Naive thymus-derived CD8-positive, alpha-beta T cell (primary cell): ENCODE measurements at regions not wholly inside any gene's neighbourhood (a gene's known extent, or its start where the extent isn't known, plus 50 kb on each side); places are given as distances from the start of the nearest gene placed in this dataset.

Experiments
- ATAC-seq, 2 donors: fragments of 150-1000 bp; cut with Tn5 transposase in 1 of 2; sonication (Bioruptor Pico), chemical (Tn5 transposase) in 1 of 2; 1 replicate in 1 of 2; 2 replicates in 1 of 2; pipeline ENCODE4 v1.10.0; 2021; ENCODE audit warnings: mild to moderate bottlenecking in 2 of 2, moderate library complexity in 2 of 2
- POLR2A ChIA-PET: fragments of 350-600 bp; sonication (Branson Sonifier 250); formaldehyde crosslinking; loops from one replicate; lab custom pipeline; 2021; ENCODE audit warnings: antibody characterized with exemption; lab: Charles Lee
- DNase-seq, 10 donors: peaks; one replicate each; pipeline versions ENCODE4 v3.0.0 to v3.0.0-alpha.2; 2020 to 2022
- H3K27ac Mint-ChIP-seq, 10 donors: one replicate each; pipeline ENCODE4 v1.8.0; 2020 to 2022; ENCODE audit warnings: mild to moderate bottlenecking in 10 of 10, mixed read lengths in 10 of 10, moderate library complexity in 4 of 10, inconsistent platforms in 1 of 10
- H3K27me3 Mint-ChIP-seq, 5 donors: one replicate each; pipeline ENCODE4 v1.8.0; 2021 to 2022; ENCODE audit warnings: mixed read lengths in 5 of 5
- H3K36me3 Mint-ChIP-seq, 3 donors: one replicate each; pipeline ENCODE4 v1.8.0; 2020 to 2022; ENCODE audit warnings: mixed read lengths in 3 of 3, mild to moderate bottlenecking in 2 of 3, inconsistent platforms in 1 of 3
- H3K4me1 Mint-ChIP-seq, 4 donors: one replicate each; pipeline ENCODE4 v1.8.0; 2021 to 2022; ENCODE audit warnings: mixed read lengths in 4 of 4
- H3K4me3 Mint-ChIP-seq, 10 donors: one replicate each; pipeline ENCODE4 v1.8.0; 2020 to 2022; ENCODE audit warnings: mild to moderate bottlenecking in 10 of 10, mixed read lengths in 10 of 10, moderate library complexity in 6 of 10, inconsistent platforms in 1 of 10
- H3K9me3 Mint-ChIP-seq, 9 donors: one replicate each; pipeline ENCODE4 v1.8.0; 2020 to 2022; ENCODE audit warnings: mixed read lengths in 9 of 9, mild to moderate bottlenecking in 3 of 9, inconsistent platforms in 1 of 9, moderate library complexity in 1 of 9

- H3K9me3 Mint-ChIP-seq = no peaks in the 10 kb centered on the region
- H3K27me3 Mint-ChIP-seq = peaks cover 2 to 20% (median 6%) of the 10 kb centered on the region in 5 donors
- peaks cover 0 to 3% (median 0%) of the 10 kb centered on the region in 3 donors for H3K36me3 Mint-ChIP-seq
- ATAC-seq (peak in 1 of 2 donors; percentile 62), DNase-seq (peak in 3 of 10 donors; percentile 12 to 31 (median 27))
- peak overlapping the region in 6 of 10 donors; percentile 2 to 34 (median 15) for H3K4me3 Mint-ChIP-seq
- H3K4me1 Mint-ChIP-seq = peaks cover 26 to 38% (median 29%) of the 10 kb centered on the region in 4 donors
- peak overlapping the region in 2 of 10 donors; percentile 22 to 27 for H3K27ac Mint-ChIP-seq
- POLR2A ChIA-PET = no interaction called here
Observed at GRCh38 chr2:12816379-12817306, 99.9 kb downstream of the TRIB2 start.

- Mint-ChIP-seq H3K27ac (no peak overlapping the region), H3K27me3 (peaks cover 5 to 28% (median 10%) of the 10 kb centered on the region in 5 donors), H3K4me1 (peaks cover 26 to 38% (median 30%) of the 10 kb centered on the region in 4 donors), H3K9me3 (no peaks in the 10 kb centered on the region), H3K4me3 (peak overlapping the region in 2 of 10 donors; percentile 5 to 52), H3K36me3 (peaks cover 0 to 3% (median 0%) of the 10 kb centered on the region in 3 donors)
- DNase-seq = no peak
- ATAC-seq = no peak
- POLR2A ChIA-PET = no interaction called here
Observed at GRCh38 chr2:12817870-12818269, 101.1 kb downstream of the TRIB2 start.

- H3K9me3 Mint-ChIP-seq = no peaks in the 10 kb centered on the region
- peaks cover 5 to 32% (median 12%) of the 10 kb centered on the region in 5 donors for H3K27me3 Mint-ChIP-seq
- H3K27ac Mint-ChIP-seq = no peak overlapping the region
- POLR2A ChIA-PET = no interaction called here
- H3K4me3 Mint-ChIP-seq = peak overlapping the region in 2 of 10 donors; percentile 5 to 35
- H3K4me1 Mint-ChIP-seq = peaks cover 26 to 38% (median 30%) of the 10 kb centered on the region in 4 donors
- peaks cover 0 to 3% (median 0%) of the 10 kb centered on the region in 3 donors for H3K36me3 Mint-ChIP-seq
- no peak for DNase-seq
- ATAC-seq = no peak
Observed at GRCh38 chr2:12818416-12819102, 101.8 kb downstream of the TRIB2 start.

- no peak for DNase-seq
- H3K4me3 Mint-ChIP-seq = peak overlapping the region in 2 of 10 donors; percentile 5 to 35
- H3K27ac Mint-ChIP-seq = peak overlapping the region in 1 of 10 donors; percentile 75
- ATAC-seq = no peak
- POLR2A ChIA-PET = no interaction called here
- H3K36me3 Mint-ChIP-seq = peaks cover 0 to 3% (median 0%) of the 10 kb centered on the region in 3 donors
- no peaks in the 10 kb centered on the region for H3K9me3 Mint-ChIP-seq
- peaks cover 8 to 37% (median 12%) of the 10 kb centered on the region in 5 donors for H3K27me3 Mint-ChIP-seq
- peaks cover 26 to 38% (median 30%) of the 10 kb centered on the region in 4 donors for H3K4me1 Mint-ChIP-seq
Observed at GRCh38 chr2:12819103-12819475, 102.4 kb downstream of the TRIB2 start.

GRCh38 chr2:12819721-12820120 is 103.0 kb downstream of the TRIB2 start:
- no peak for ATAC-seq
- Mint-ChIP-seq H3K4me1 (peaks cover 26 to 38% (median 30%) of the 10 kb centered on the region in 4 donors), H3K4me3 (peak overlapping the region in 1 of 10 donors; percentile 35)

GRCh38 chr2:12821656-12822055 is 104.9 kb downstream of the TRIB2 start:
- POLR2A ChIA-PET = no interaction called here
- no peak overlapping the region for H3K27ac Mint-ChIP-seq

More at GRCh38 chr2:12819721-12820120, 103.0 kb downstream of the TRIB2 start:
- Mint-ChIP-seq H3K27me3 (peaks cover 8 to 40% (median 12%) of the 10 kb centered on the region in 5 donors), H3K9me3 (no peaks in the 10 kb centered on the region), H3K27ac (peak overlapping the region in 1 of 10 donors; percentile 75), H3K36me3 (peaks cover 0 to 3% (median 0%) of the 10 kb centered on the region in 3 donors)
- POLR2A ChIA-PET = no interaction called here
- no peak for DNase-seq

DNA sequence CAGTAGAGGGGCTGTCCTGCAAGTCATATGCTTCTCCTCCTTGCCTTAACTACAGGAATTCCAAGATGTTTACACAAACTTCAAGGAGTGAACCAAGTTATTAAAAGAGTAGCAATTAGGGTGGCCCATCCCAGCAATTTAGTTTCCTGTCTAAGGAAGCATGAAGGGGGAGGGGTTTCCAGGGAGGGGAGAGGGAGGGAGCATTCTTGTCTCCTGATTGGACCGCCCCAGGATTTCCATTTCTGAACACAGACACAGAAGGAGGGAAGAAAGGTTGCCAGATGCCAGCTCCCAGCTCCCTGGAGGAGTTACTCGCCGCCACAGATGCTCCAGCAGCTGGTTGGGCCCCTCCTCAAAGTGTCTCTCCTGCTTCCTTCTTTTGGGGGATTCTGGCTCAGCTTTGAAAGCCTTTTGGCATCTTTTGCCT is 107.6 kb downstream of the TRIB2 start:
- DNase-seq (no peak), ATAC-seq (no peak)
- peaks cover 9 to 27% (median 11%) of the 10 kb centered on the region in 5 donors for H3K27me3 Mint-ChIP-seq
- no peaks in the 10 kb centered on the region for H3K9me3 Mint-ChIP-seq
- H3K27ac Mint-ChIP-seq = peak overlapping the region in 1 of 10 donors; percentile 60
- no peak overlapping the region for H3K4me3 Mint-ChIP-seq
- POLR2A ChIA-PET = no interaction called here
- no peaks in the 10 kb centered on the region for H3K36me3 Mint-ChIP-seq
- H3K4me1 Mint-ChIP-seq = peaks cover 6 to 7% (median 7%) of the 10 kb centered on the region in 4 donors

More at GRCh38 chr2:12821656-12822055, 104.9 kb downstream of the TRIB2 start:
- Mint-ChIP-seq H3K4me1 (peaks cover 21 to 25% (median 24%) of the 10 kb centered on the region in 4 donors), H3K36me3 (peaks cover 0 to 3% (median 0%) of the 10 kb centered on the region in 3 donors), H3K4me3 (no peak overlapping the region), H3K9me3 (no peaks in the 10 kb centered on the region), H3K27me3 (peaks cover 9 to 40% (median 12%) of the 10 kb centered on the region in 5 donors)
- ATAC-seq (no peak), DNase-seq (no peak)

DNA sequence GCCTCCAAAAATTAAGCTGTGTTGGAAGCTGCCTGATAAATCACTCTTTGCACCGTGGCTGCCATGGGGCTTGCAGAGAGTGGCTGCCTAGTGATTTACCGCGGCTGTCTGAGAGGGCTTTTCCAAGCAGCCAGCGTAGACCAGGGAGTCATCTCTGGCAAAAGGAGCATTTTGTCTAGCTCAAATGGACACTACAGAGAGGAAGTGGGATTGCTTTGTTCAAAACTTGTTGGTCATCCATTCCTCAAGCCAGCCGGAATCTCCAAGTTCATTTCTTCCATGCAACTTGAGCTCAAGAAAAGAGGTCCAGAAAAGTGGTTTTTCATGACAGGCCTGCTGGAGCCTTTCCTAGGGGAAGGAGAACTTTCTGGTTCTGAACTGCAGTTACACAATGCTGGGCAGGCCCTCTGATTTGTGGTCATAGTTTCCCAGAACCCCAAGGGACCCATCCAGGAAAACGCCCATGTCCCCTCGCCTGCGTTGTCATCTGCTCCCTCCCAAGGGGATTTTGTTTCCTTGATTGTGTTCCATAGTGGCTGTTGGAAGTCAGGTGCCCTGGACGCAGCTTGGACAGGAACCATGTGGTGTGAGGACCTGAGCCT is 108.1 kb downstream of the TRIB2 start:
- Mint-ChIP-seq H3K27ac (no peak overlapping the region), H3K27me3 (peaks cover 9 to 27% (median 11%) of the 10 kb centered on the region in 5 donors), H3K36me3 (no peaks in the 10 kb centered on the region), H3K4me1 (peaks cover 2% of the 10 kb centered on the region in 4 donors), H3K9me3 (no peaks in the 10 kb centered on the region), H3K4me3 (no peak overlapping the region)
- ATAC-seq (no peak), DNase-seq (no peak)
- POLR2A ChIA-PET = interaction anchor here (0.7 kb wide), 1 partner anchor 719 kb away, joined by 3 read pairs; no protein-coding TSS in a partner anchor

DNA sequence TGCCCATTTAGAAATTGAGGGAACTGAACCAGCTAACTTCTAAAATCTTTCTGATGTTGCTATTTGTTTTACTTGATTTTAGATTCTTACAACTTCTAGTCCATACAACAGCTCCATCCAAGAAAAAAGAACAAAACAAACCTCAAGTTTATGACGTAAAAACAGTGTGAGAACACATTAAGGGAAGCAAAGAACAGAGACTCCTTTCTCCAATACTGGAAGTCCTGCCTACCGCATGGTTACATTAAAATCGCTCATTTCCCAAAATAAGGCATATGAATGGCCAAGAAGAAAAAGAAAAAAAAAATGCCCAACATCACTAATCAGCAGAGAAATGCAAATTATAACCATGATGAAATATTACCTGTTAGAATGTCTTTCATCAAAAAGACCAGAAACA is 110.0 kb downstream of the TRIB2 start:
- DNase-seq = no peak
- H3K36me3 Mint-ChIP-seq = no peaks in the 10 kb centered on the region
- no peak overlapping the region for H3K4me3 Mint-ChIP-seq
- ATAC-seq = no peak
- POLR2A ChIA-PET = interaction anchor here (0.6 kb wide), 1 partner anchor 122 kb away, joined by 3 read pairs; no protein-coding TSS in a partner anchor
- peaks cover 0 to under 1% (median 0%) of the 10 kb centered on the region in 4 donors for H3K4me1 Mint-ChIP-seq
- no peak overlapping the region for H3K27ac Mint-ChIP-seq
- no peaks in the 10 kb centered on the region for H3K9me3 Mint-ChIP-seq
- H3K27me3 Mint-ChIP-seq = peaks cover 5 to 23% (median 7%) of the 10 kb centered on the region in 5 donors

DNA sequence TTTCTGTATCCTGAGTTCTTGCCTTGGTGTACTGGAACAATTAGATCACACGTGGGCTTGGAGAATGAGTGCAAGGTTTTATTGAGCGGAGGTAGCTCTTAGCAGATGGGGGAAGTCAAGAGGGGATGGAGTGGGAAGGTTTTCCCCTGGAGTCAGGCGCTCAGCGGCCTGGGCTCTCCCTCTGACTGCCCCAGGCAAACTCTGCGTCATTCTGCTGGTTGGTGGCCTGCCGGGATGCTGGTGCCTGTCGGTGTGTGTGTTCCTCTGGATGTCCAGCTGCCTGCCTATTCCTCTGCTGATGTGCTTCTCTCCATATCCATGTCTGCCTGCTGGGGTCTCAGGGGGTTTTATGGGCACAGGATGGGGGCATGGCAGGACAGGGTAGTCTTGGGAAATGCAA is 111.0 kb downstream of the TRIB2 start:
- no peaks in the 10 kb centered on the region for H3K9me3 Mint-ChIP-seq
- H3K4me3 Mint-ChIP-seq = no peak overlapping the region
- peaks cover 4 to 26% (median 7%) of the 10 kb centered on the region in 5 donors for H3K27me3 Mint-ChIP-seq
- H3K4me1 Mint-ChIP-seq = no peaks in the 10 kb centered on the region
- no peak overlapping the region for H3K27ac Mint-ChIP-seq
- POLR2A ChIA-PET = no interaction called here
- H3K36me3 Mint-ChIP-seq = no peaks in the 10 kb centered on the region
- DNase-seq (no peak), ATAC-seq (no peak)

GRCh38 chr2:12828980-12829379 is 112.2 kb downstream of the TRIB2 start:
- H3K27me3 Mint-ChIP-seq = peaks cover 2 to 25% (median 8%) of the 10 kb centered on the region in 5 donors
- DNase-seq (no peak), ATAC-seq (no peak)
- H3K9me3 Mint-ChIP-seq = no peaks in the 10 kb centered on the region
- H3K27ac Mint-ChIP-seq = no peak overlapping the region
- H3K4me3 Mint-ChIP-seq = no peak overlapping the region
- no peaks in the 10 kb centered on the region for H3K4me1 Mint-ChIP-seq
- H3K36me3 Mint-ChIP-seq = no peaks in the 10 kb centered on the region
- POLR2A ChIA-PET = no interaction called here

DNA sequence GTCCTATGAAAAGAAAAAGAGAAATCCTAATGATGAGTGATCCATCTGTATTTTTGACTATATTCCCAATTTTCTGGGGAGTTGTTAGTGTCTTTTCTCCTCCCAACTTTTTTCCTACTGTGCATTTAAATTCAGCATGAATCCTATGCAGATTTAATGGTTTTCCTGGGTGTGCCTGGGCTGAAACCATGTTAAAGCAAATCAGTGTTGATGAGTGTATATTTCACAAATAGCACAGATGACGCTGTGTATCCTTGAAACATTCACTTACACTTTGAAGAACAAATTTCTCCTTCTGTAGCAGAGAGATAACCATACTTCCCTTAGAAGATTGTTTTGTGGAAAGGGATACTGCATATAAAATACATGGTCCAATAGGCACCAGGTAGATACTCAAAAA is 114.3 kb downstream of the TRIB2 start:
- Mint-ChIP-seq H3K27ac (no peak overlapping the region), H3K27me3 (peaks cover 11 to 40% (median 17%) of the 10 kb centered on the region in 5 donors), H3K4me1 (no peaks in the 10 kb centered on the region), H3K9me3 (no peaks in the 10 kb centered on the region), H3K4me3 (no peak overlapping the region), H3K36me3 (no peaks in the 10 kb centered on the region)
- ATAC-seq (no peak), DNase-seq (no peak)
- POLR2A ChIA-PET = no interaction called here
